SIG-M5 treated with dmso at 0.1 percent for 504 hours (cell line): ENCODE measurements at regions not wholly inside any gene's neighbourhood (a gene's known extent, or its start where the extent isn't known, plus 50 kb on each side); places are given as distances from the start of the nearest gene placed in this dataset.

ENCODE experiments used
- DNase-seq: peaks from one replicate; lab custom pipeline; 2025; ENCODE audit not compliant: unreplicated experiment; lab: John Stamatoyannopoulos, UW

GRCh38 chr21:28828021-28828420 lies 164.7 kb downstream of the LTN1 start:
- no peak for DNase-seq

GRCh38 chr21:28827422-28827821 lies 165.3 kb downstream of the LTN1 start:
- DNase-seq: peak; percentile 65

- DNase-seq: no peak
Observed at GRCh38 chr21:28826569-28826968, 166.1 kb downstream of the LTN1 start.

- DNase-seq: no peak
Observed at GRCh38 chr21:28826021-28826420, 166.7 kb downstream of the LTN1 start.

GRCh38 chr21:28823429-28823828 lies 169.2 kb downstream of the LTN1 start:
- DNase-seq: no peak

- no peak for DNase-seq
Observed at GRCh38 chr21:28822486-28823335, 170.0 kb downstream of the LTN1 start.

GRCh38 chr21:28822123-28822399 lies 170.6 kb downstream of the LTN1 start:
- no peak for DNase-seq

- no peak for DNase-seq
Observed at GRCh38 chr21:28821276-28822122, 171.2 kb downstream of the LTN1 start.

- DNase-seq: no peak
Observed at GRCh38 chr21:28818663-28819278, 173.9 kb downstream of the LTN1 start.

GRCh38 chr21:28817871-28818270 lies 174.8 kb downstream of the LTN1 start:
- DNase-seq: no peak

- no peak for DNase-seq
Observed at GRCh38 chr21:28811860-28812259, 180.8 kb downstream of the LTN1 start.

GRCh38 chr21:28810826-28811524 lies 181.7 kb downstream of the LTN1 start:
- no peak for DNase-seq

GRCh38 chr21:28805885-28806284 lies 186.8 kb downstream of the LTN1 start:
- DNase-seq: no peak

GRCh38 chr21:28804089-28804670 lies 188.5 kb downstream of the LTN1 start:
- no peak for DNase-seq

GRCh38 chr21:28801906-28802305 lies 190.8 kb downstream of the LTN1 start:
- DNase-seq: no peak

GRCh38 chr21:28799926-28800325 lies 192.8 kb downstream of the LTN1 start:
- DNase-seq: no peak

GRCh38 chr21:28798798-28799197 lies 193.9 kb downstream of the LTN1 start:
- no peak for DNase-seq

GRCh38 chr21:28795251-28795650 lies 197.4 kb downstream of the LTN1 start:
- no peak for DNase-seq

GRCh38 chr21:28794371-28794851 lies 198.3 kb downstream of the LTN1 start:
- no peak for DNase-seq

GRCh38 chr21:28793043-28793442 lies 199.6 kb downstream of the LTN1 start:
- DNase-seq: no peak
